Activated naive CD4-positive, alpha-beta T cell treated with Interleukin-2 at 50 U/mL for 16 hours (primary cell): ENCODE measurements at regions not wholly inside any gene's neighbourhood (a gene's known extent, or its start where the extent isn't known, plus 50 kb on each side); places are given as distances from the start of the nearest gene placed in this dataset.
"Not testable (repeated sequence)": the region's sequence is repeated elsewhere in the genome, so short reads cannot be mapped to it uniquely, and the experiment has no call there.

Experiments
- DNase-seq: peaks from one replicate; pipeline ENCODE4 v3.0.0-alpha.2; 2020

DNA sequence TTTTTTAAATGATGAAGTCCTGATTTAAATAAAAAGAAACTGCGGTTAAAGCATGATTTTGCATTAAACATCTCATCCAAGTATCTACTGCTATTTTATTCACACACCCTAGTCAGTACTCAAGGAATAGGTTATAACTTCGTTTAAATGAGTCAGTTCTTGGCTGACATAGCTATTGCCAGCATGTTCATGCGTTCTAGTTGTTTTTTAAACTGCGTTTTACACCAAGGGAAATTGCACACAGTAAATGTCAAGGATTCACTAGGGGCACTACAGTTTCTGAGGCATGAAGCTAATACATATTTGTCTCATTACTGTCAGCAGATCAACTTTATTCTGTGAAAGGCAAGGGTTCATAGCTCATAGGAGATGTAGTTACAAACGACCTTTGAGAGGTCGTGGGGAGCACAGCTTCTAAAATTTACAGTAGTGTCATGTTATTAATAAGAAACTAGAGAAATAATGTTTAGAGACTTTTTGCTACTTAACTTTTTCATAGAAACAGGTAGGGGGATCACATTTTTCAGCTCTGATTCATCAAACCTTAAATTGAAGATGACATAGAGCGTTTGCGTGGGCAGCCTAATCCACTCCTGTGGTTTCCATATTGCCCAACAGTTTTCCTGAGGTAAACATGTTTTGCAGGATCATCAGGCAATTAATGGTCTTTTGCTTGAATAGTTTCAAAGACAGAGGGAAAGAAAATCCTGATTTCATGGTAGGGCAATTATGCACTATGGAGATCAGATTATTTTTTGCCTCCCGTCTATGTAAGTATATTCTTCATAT, 2222.7 kb upstream of the WWC1 start:
- DNase-seq, result no peak

DNA sequence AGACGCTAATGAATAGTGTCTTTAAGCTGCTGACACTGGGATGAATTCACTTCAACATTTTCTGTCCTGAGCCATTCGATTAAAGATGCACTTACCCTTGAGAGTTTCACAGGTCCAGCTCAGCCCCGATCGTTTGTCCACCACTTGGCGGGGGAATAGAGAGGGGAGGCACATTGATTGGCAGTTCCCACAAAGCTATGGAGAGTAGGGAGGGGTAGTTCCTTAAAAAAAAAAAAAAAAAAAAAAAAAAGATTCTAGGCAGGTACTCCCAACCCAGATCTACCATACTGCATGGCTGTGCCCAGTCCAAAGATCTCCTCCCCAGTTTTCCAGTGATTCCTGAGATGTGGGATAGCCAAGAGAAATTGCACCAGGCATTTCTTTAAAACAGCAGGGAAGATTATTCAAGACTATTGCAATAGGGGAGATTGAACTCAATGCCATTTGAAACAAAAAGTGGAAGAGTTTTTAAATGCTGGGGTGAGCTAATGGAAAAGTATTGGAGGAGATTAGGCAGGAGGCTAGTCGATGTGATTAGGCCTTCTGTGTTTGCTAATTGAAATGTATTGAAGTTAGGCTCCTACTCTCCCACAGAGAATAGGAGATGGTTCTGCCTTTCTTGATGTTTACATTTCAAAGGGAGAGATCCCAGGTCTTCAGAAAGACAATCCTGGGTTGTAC, 2217.4 kb upstream of the WWC1 start:
- no peak for DNase-seq

DNA sequence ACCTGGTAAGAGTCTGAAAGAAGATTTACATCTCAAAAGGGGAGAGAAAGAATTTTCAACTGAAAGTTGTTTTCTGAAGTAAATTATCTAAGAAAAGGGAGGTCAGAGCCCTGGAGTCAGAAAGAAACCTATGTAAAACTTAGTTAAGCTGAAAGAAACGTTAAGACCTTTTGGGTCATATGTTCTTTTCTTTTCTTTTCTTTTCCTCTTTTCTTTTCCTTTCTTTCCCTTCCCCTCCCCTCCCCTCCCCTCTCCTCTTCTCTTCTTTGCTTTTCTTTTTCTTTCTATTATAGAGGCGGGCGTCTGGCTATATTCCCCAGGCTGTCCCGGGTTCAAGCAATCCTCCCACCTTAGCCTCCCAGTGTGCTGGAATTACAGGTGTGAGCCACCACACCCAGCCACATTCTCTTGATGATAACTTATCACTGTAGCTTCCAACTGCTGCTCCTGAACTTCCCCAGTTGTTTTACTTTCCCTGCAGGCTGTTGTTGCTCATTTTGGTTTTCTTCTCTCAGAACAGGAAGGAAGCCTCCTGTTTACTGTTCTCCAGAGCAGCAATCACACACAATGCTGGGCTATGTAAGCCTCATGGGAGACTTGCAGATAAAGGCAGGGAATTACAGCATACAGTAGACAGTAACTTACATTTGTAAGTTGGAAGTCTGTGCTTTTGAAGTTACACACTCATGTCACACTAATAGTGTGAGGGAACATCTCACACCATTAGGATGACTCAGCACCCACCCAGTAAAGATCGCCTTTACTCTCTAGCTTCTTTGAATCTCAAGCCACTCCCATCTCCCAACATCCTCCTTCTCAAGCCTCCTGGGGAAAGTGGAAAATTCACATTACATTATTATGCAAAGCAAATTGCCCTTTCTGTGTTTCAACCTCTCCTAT, 2216.6 kb upstream of the WWC1 start:
- no peak for DNase-seq

DNA sequence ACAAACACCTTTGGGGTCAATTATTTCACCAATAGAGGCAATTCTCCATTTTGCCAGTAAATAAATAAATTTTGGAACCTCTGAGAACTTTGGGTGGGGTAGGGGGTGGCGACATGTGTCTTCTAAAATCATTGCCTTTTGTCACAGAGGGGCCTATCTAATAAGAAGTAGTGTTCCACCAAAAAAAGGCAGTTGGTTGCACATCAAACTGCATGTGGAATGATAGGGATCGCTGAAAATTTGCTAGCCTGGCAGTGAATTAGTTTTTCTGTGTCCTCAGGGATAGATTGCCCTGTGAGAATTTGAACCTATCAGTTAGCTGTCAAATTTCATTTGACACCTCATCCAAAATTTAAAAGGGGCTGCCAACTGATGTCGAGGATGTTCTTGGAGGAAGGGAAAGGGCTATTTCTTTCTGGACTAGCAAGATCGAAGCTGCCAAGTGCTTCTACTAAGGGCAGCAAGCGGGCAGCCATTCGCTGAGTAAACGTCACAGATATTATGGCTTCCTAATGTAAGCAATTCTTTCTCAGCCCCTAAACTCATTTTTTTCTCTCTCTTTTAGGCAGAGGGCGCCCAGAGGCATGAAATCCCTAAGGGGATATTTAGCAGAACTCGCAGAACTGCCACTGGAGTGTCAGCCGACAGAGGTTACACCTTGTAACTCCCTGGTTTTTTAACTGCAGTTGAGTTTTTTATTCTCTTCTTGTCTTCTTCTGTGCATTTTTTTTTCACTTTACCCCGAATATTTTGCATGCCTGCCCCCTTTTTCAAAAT, 2208.1 kb upstream of the WWC1 start:
- no peak for DNase-seq

DNA sequence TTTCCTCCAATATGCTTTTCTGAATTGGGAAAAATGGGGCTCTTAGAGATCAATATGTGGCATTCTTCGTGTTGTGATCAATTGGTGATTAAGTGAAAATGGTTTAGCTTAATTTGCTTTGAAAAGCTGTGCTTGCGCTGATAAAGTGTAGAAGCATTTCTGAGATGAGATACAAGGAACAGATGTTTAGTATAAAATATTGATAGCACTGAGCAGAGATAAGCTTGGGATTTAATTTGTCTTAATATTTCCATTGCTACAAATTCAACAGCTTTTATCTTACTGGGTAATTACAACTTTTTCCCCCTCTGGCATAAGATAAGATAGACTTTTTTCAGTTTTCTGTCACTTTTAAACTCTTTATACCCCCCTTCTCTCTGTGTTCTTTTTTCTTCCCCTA, 2204.9 kb upstream of the WWC1 start:
- no peak for DNase-seq

DNA sequence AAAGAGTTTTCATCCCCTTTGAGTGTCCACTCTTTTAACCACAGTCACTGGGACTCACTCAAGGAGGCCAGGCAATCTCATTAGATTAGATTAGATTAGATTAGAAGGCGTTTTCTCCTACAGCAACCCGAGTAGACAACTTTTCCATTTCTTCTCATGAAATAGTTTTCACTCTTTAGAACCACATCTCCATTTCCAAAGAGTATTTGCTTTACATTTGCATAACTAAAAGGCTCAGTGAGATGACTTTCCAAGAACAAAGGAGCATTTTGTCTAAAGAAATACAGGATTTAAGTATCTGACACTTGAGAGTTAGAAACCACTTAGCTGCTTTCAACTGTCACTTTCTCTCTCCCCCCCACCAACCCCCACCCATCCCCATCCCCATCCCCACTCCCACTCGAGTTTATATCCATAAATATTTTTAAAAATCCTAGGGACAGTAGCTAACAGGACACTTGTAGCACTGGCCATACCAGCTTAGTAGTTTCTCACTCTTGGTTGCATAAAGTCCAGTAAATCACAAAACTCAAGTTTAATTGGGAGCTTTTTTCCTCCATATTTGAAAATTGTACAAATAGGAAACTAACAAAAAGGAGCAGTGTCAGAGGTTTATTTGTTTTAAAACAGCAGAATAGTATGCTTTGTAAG, 2202.9 kb upstream of the WWC1 start:
- DNase-seq, result no peak

DNA sequence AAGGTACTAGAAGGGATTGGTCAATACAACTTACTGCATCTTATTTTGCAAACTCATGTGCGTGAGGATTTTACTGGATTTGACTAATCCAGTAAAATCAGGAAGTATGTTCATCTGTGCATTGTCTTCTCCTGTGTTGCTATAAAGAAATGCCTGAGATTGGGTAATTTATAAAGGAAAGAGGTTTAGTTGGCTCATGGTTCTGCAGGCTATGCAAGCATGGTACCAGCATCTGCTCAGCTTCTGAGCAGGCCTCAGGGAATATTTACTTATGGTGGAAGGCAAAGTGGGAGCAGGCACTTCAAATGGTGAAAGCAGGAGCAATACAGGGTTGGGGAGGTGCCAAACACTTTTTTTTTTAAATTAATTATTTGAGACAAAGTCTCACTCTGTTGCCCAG, 2199.5 kb upstream of the WWC1 start:
- DNase-seq, result no peak

DNA sequence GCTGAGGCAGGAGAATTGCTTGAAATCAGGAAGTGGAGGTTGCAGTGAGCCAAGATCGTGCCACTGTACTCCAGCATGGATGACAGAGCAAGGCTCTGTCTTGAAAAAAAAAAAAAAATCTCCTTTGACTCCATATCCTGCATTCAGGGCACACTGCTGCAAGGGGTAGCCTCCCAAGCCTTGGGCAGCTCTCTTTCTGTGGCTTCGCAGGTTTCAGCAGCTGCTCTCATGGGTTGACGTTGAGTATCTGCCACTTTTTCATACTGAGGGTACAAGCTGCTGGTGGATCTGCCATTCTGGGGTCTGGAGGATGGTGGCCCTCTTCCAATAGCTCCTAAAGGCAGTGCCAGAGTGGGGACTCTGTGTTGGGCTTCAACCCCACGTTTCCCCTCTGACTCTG, 2198.1 kb upstream of the WWC1 start:
- DNase-seq, result no peak

DNA sequence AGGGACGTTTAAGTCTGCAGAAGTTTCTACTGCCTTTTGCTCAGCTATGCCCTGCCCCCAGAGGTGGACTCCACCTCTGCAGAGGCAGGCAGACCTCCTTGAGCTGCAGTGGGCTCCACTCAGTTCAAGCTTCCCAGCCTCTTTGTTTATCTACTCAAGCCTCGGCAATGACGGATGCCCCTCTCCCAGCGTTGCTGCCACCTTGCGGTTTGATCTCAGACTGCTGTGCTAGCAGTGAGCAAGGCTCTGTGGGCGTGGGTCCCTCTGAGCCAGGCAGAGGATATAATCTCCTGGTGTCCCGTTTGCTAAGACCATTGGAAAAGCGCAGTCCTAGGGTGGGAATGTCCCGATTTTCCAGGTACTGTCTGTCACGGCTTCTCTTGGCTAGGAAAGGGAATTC, 2188.5 kb upstream of the WWC1 start:
- DNase-seq, result no peak

DNA sequence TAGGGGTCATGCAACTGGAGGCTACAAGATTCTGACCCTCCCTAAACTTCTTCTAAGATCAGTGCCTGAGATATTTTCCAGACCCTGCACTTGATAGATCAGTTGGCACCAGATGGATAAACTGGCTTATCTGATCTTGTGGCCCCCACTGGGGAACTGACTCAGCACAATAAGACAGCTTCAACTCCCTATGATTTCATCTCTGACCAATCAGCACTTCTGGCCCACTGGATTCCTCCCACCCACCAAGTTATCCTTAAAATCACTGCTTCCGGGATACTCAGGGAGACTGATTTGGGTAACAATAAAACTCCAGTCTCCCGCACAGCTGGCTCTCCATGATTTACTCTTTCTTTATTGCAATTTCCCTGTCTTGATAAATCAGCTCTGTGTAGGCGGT, 2180.4 kb upstream of the WWC1 start:
- DNase-seq, result no peak

DNA sequence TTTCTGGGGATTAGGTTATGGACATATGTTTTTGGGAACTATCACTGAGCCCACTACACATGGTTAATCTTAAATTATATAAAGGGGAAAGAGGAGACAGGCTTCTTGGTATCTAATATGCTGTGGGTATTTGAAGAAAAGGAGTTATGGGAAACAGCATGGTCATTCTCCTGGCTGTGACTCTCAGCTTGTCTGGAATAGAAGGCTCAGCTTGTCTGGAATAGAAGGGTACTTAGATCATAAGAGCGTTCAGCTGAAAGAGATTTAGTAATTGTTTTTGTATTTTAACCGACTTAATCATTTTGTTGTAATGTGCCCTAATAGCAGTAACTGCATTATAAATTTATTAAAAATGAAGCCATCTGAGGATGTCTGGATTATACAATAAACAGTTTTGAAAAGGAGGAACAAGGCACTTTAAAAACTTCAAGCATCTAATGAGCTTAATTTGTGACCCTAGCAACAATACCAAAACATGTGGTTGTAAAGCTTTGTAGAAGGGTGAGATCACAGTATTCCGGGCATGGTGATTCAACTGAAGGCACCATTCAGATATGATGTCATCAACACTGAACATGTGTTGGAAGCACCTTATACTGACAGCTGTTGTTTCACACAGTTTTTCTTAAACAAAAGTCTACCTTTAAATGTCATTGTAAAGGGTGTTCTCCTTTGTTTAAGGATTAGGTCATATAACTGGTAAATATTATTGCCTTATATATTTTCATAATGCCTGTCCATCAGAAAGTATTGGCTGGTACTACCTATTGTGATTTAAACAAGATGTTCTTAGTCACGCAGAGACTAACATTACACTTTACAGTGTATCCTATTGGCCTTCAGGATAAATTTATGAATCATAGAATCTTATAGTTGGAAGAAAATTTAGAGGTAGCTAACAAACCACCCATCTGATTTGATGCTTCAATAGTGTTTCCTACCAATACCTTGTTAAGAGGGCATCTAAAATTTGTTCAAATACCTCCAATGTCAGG, 2174.1 kb upstream of the WWC1 start:
- no peak for DNase-seq

DNA sequence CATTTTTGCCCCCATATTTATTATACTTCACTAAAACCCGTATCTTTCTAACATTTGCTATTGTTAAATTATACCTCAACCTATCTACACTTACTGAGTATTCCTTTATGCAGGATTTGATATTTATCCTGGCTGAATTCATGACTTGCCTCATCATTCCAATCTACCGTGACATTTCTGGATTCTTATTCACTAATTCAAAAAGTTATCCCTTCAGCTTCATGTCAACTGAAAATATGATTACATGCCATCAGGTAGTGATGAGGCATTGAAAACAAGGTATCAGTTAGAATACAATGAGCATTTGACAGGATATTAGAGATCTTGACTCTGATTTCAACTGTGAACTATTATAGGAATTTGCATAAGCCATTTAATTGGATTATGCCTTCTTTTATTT, 2171.9 kb upstream of the WWC1 start:
- DNase-seq, result no peak

DNA sequence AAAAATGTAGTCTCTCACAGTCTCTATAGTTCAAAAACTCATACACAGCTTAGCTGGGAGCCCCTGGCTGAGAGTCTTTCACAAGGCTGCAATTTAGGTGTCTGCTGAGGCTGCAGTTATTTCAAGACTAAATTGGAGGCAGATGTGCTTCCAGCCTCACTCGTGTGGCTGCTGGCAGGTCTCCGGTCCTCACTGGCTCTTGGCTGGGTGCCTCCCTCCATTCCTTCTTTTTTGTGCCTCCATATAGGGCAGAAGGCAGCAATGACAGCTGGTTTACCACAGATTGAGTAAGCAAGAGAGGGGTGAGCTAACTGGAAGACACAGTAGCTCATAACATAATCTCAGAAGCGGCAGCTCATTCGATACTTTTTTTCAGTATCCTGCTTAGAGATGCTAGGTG, 2167.7 kb upstream of the WWC1 start:
- no peak for DNase-seq

DNA sequence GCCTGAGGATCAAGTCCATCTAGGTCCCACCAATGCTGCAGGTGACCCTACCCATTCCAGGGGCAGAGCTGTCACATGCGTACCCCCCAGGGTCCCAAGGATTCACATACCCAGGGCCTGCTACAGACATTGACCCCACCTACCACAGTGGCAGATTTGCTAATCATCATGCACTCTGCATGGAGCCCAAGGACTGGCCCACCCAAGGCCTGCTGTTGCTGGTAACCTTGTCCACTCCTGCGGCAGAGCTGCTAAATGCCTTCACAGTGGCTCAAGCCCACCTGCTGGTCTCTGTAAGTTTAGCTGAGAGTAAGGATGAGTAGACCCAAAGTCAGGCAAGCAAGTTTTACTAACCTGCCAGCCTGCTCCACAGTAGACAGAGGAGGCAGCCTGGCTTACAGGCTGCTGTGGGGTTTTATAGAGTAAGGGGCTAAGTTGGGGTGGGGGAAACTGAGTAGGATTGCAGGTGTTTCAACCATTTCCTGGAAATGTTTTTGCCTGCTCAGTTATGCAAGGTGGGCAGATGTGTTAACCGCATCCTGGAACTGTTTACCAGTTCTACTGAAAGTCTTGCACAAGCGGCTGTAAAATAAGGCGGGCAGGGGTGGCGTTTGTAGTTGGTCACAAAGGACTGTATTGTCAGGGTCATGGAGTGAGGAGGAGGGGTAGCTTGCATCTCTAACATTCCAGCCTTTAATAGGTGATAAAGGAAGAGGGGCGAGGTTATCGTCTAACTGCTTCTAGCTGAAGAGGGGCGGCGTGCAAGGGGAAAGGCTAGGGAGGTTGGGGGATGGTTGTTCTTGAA, 2163.5 kb upstream of the WWC1 start:
- DNase-seq, result no peak

DNA sequence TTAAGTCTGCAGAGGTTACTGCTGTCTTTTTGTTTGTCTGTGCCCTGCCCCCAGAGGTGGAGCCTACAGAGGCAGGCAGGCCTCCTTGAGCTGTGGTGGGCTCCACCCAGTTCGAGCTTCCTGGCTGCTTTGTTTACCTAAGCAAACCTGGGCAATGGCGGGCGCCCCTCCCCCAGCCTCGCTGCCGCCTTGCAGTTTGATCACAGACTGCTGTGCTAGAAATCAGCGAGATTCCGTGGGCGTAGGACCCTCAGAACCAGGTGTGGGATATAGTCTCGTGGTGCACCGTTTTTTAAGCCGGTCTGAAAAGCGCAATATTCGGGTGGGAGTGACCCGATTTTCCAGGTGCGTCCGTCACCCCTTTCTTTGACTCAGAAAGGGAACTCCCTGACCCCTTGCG, 2146.3 kb upstream of the WWC1 start:
- not testable (repeated sequence) for DNase-seq

DNA sequence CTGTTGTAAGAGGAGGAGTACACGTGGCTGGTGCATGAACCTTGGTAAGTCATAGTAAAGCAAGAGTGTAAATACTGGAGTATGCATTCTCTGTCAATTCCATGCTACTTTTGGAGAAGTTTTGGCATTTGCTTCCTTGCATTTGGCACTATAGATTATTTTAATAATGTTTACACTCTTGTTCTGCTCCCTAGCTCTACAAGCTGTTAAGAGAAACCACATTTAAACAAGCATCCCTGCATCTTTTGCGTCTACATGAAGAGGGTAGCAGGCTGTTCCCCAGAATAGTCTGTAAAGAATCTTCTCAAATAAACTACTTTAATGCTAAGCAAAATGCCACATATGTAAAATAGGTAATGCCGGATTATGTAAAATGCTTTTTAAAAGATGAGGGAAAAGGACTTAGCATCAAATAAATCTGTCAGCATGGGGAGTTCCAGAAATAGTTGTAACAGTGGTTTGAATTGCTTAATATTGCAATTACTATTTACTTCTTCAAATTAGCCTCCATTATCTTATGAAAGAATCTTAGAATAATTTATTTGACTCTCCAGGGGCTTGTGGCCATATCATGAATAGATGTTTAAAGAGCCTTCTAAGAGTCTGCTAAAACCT, 2127.3 kb upstream of the WWC1 start:
- DNase-seq, result no peak

DNA sequence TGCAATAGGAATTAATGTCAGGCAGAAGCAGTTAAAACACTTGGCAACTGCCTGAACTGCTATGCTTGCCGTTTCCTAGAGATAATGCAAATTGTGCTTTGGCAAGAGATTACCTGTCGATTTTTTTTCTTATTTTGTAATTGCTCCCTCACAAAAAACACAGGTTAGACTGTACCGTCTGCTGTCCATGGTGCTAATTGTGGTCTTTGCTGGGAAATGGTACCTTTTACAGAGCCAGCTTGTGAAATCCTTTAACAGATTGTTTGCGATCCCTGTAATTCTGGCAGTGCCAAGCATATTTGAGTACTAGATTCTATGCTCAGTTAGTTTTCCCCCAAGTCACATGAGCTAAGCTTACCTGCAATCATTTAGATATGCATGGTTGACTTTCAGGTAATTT, 2125.8 kb upstream of the WWC1 start:
- no peak for DNase-seq

DNA sequence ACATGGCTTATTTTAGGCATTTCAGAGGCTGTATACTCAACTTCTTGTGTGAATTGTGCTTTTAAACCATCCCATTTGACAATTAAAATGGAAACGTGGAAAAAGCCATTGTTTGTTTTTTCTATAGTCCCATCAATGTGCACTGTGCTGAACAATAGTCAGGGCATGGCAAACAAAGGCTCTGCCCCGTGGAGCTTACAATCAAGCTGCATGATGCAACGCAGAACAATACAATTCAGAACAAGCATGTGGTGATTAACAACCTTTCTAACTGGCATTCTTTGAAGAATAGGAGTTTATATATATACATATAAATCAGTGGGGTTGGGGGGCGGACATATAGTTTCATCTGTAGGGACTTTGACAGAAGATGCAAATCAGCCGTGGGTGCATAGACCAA, 2125.4 kb upstream of the WWC1 start:
- DNase-seq, result no peak

DNA sequence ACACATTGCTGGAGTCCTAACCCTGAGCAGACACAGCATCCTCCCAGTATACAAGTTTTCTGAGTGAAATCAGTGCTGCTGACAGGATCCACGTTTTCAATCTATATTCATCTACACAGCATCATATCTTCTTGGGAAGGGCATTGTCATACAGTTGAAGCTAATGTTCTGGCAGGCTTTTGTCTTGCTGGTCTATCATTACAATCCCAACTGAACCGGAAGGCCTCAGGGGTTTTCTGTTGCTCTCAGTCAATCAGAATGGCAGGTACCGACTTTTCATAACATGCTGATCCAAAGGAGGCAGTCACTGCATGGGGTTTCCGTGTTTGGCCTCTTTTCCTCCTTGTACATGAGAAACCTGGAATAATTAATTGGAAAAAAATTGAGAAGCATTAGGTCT, 2118.8 kb upstream of the WWC1 start:
- DNase-seq, result no peak
